Fibroblast of villous mesenchyme (primary cell): ENCODE measurements at regions not wholly inside any gene's neighbourhood (a gene's known extent, or its start where the extent isn't known, plus 50 kb on each side); places are given as distances from the start of the nearest gene placed in this dataset.
A peak's percentile ranks its signal among the peaks of the same experiment; 100 is the strongest.
"Not testable (repeated sequence)": the region's sequence is repeated elsewhere in the genome, so short reads cannot be mapped to it uniquely, and the experiment has no call there.

Source experiments
- DNase-seq: peaks from one replicate; pipeline ENCODE4 v3.0.0-alpha.2; 2010; ENCODE audit warnings: low read depth
- H3K4me3 ChIP-seq: 2 replicates; pipeline ENCODE4 v1.5.1; 2011; ENCODE audit warnings: low read depth, mild to moderate bottlenecking, low read length
- TF ChIP-seq, protein P1 (sequence below): IDR thresholded peaks from 2 replicates; pipeline ENCODE4 v1.5.1; 2012; ENCODE audit warnings: low read depth, mild to moderate bottlenecking, low read length; ENCODE audit not compliant: insufficient read depth

DNA sequence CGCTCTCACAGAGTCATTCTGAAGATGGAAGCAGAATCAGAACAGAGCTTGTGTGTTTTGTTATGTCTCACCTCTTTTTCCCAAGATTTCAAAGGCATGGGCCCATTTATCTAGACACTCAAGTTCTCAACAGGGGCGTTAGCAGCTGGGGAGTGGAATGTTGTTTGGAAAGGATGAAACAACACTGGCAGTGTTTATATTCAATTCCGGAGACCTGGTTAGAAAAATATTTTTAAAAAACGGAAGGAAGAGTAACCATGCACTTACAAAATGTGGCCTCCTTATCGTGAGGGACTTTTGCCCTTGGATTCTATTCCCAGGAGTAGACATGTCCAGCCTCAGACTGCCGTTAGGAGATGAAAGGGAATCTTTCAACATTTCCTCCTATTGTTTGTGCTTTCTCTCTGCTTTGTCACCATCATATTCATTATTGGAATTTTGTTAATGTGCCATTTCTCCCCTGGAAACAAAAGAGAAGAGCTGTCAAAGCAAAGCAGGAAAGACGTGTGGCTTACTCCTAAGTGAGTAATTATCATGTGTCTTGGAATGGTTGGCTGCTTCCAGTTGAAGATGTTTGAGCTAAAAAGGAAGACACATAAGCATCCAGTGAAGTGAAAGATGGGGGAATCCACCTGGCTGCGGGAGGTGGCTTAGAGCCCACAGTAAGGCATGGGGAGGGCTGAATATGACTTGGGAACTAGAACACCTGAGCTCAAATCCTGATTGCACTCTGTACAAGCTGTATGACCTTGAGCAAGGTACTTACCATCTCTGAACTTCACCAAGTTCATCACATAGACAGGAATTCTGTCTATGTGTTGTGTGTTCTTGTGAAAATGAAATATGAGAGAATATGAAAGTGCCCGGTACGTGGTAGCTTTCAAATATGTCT lies 71.7 kb upstream of the JUN start:
- H3K4me3 ChIP-seq, result no peak overlapping the region
- DNase-seq, result peak; percentile 37
- TF ChIP-seq, protein P1, sequence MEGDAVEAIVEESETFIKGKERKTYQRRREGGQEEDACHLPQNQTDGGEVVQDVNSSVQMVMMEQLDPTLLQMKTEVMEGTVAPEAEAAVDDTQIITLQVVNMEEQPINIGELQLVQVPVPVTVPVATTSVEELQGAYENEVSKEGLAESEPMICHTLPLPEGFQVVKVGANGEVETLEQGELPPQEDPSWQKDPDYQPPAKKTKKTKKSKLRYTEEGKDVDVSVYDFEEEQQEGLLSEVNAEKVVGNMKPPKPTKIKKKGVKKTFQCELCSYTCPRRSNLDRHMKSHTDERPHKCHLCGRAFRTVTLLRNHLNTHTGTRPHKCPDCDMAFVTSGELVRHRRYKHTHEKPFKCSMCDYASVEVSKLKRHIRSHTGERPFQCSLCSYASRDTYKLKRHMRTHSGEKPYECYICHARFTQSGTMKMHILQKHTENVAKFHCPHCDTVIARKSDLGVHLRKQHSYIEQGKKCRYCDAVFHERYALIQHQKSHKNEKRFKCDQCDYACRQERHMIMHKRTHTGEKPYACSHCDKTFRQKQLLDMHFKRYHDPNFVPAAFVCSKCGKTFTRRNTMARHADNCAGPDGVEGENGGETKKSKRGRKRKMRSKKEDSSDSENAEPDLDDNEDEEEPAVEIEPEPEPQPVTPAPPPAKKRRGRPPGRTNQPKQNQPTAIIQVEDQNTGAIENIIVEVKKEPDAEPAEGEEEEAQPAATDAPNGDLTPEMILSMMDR, result no peak

DNA sequence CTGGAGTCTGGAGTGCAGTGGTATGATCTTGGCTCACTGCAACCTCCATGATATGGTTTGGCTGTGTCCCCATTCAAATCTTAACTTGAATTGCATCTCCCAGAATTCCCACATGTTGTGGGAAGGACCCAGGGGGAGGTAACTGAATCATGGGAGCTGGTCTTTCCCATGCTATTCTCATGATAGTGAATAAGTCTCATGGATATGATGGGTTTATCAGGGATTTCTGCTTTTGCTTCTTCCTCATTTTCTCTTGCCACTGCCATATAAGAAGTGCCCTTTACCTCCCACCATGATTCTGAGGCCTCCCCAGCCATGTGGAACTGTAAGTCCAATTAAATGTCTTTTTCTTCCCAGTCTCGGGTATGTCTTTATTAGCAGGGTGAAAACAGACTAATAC lies 72.4 kb upstream of the JUN start:
- H3K4me3 ChIP-seq, DNase-seq: not testable (repeated sequence)

DNA sequence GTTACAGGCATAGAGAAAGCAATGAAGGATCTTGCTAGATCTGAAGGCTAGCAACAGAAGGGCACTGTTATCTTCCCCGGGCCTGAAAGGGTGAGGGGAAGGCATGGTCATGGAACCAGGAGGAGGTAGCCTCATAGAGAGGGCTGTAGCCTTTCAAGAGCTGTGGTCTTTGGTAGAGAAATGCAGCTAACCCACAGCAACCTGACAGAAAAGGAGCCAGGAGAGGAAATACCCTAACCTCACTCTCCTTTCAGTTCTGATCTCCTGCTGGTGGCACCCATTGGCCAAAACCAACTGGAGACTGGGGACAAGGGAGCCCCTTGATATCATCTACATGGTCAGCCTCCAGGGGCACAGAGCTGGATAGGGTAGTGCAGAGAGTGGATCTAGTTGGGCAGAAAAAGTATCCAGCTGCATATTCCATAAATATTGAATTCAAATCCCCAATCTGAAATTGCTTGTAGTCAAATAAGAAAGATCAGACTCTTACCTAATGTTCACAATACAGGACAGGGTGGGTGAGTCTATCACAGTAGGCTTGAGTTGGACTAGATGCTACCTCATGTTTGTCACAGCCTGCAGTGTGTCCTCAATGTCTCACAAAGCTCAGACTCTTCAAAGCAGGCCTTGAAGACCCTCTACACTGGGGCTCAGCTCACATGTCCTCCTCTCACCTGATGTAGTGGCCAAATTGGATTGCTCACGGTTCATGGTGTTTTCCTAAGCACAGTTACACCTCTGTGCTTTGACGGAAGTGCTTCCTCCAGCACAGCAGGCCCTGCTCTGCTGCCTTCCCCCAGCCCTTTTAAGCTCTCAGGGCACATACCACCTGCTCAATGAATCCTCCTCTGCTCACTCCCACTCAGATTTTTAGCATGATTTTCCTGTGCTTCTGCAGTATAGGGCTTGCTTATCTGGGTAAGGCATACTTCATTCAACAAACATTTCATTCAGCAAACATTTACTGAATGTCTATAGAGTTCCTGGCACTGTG lies 74.1 kb upstream of the JUN start:
- no peak overlapping the region for H3K4me3 ChIP-seq
- TF ChIP-seq, protein P1, result no peak
- DNase-seq, result no peak

DNA sequence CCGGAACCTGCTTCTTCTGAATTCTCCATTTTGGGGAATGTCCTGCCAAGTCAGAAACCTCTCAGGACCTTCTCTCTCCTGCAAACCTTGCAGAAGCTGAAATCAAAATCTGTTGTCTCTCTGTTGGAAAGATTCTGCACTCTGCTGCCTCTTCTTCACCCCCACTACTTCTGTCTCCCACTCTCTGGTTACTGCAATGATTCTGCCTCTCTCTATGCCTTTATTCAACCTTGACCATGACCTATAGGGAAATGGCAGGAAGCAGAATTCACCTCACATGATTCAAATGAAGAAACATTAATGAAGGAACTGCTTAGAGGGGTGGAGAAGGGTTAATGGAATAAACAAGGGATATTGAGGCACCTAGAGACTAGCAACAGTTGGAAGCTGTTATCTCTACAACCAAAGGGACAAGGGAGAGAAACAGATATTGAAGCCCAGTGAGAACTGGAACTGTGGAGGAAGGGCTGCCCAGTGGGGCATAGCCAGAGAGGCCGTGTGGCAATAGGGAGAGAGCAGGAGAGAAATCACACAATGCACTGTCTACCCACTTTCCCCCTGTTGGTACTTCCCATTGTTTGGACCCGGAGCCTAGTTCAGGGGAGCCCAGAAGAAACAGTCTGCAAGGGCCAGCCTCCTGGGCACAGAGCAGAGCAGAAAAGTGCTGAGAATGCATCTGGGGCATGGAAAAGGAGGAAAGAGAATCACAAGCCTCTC lies 76.1 kb upstream of the JUN start:
- no peak overlapping the region for H3K4me3 ChIP-seq
- DNase-seq, result no peak
- TF ChIP-seq, protein P1, result no peak

DNA sequence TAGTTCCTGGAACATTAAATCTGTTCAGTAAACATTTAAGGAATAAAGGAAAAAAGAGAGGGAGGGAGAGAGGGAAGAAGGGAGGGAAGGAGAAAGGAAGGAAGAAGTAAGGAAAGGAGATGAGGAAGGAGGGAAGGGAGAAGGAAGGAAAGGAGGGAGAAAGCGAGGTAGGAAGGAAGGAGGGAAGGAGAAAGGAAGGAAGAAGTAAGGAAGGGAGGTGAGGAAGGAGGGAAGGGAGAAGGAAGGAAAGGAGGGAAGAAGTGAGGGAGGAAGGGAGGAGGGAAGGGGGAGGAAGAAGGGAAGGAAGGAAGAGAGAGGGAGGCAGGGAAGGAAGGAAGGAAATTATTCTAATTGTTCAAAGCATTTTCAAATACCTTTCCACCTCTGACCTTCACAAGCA lies 77.2 kb upstream of the JUN start:
- DNase-seq, result no peak
- H3K4me3 ChIP-seq, result no peak overlapping the region
- TF ChIP-seq, protein P1, result no peak

DNA sequence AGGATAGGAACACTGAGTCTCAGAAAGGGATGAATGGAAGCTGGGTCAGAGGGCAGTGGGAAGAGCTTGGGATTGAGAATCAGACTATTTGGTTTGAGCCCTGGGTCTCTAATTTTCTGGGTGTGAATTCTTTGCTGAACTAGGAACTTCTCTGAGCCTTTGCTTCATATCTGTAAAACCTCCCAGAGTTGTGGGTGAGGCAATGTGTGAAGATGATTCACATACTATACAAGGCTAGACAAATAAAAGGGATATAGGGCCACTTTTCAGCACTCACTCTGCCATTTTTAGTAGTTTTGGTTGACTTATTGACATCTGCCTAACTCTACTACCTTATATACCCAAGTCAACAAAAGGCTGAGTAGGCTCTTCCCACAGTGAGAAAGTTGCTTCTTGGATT lies 77.7 kb upstream of the JUN start:
- no peak overlapping the region for H3K4me3 ChIP-seq
- TF ChIP-seq, protein P1, result no peak
- DNase-seq, result no peak
